ENCODE measurements at regions not wholly inside any gene's neighbourhood (a gene's known extent, or its start where the extent isn't known, plus 50 kb on each side); places are given as distances from the start of the nearest gene placed in this dataset.
"Not testable (repeated sequence)": the region's sequence is repeated elsewhere in the genome, so short reads cannot be mapped to it uniquely, and the experiment has no call there.

GRCh38 chr15:21018176-21018575 is 152.1 kb upstream of the POTEB2 start:
- not testable (repeated sequence) for DNase-seq

- not testable (repeated sequence) for DNase-seq
Measured at GRCh38 chr15:21017326-21017725, 151.2 kb upstream of the POTEB2 start.

GRCh38 chr15:21016589-21016988 is 150.5 kb upstream of the POTEB2 start:
- not testable (repeated sequence) for DNase-seq

GRCh38 chr15:21015171-21015570 is 149.1 kb upstream of the POTEB2 start:
- not testable (repeated sequence) for DNase-seq

GRCh38 chr15:21013308-21013707 is 147.2 kb upstream of the POTEB2 start:
- not testable (repeated sequence) for DNase-seq

- DNase-seq, result not testable (repeated sequence)
Measured at GRCh38 chr15:21009651-21010050, 143.5 kb upstream of the POTEB2 start.

- DNase-seq, result not testable (repeated sequence)
Measured at GRCh38 chr15:21003459-21003858, 137.3 kb upstream of the POTEB2 start.

- DNase-seq, result not testable (repeated sequence)
Measured at GRCh38 chr15:21001950-21002349, 135.8 kb upstream of the POTEB2 start.

GRCh38 chr15:20991691-20992090 is 125.6 kb upstream of the POTEB2 start:
- DNase-seq, result not testable (repeated sequence)

- DNase-seq, result not testable (repeated sequence)
Measured at GRCh38 chr15:20991253-20991652, 125.1 kb upstream of the POTEB2 start.

- not testable (repeated sequence) for DNase-seq
Measured at GRCh38 chr15:20986775-20987174, 120.7 kb upstream of the POTEB2 start.

- not testable (repeated sequence) for DNase-seq
Measured at GRCh38 chr15:20978057-20978456, 111.9 kb upstream of the POTEB2 start.

GRCh38 chr15:20972762-20973161 is 106.6 kb upstream of the POTEB2 start:
- not testable (repeated sequence) for DNase-seq

- DNase-seq, result not testable (repeated sequence)
Measured at GRCh38 chr15:20959299-20959698, 93.2 kb upstream of the POTEB2 start.

- DNase-seq, result not testable (repeated sequence)
Measured at GRCh38 chr15:20929322-20929721, 63.2 kb upstream of the POTEB2 start.

Measured in CD4-positive, alpha-beta T cell treated with Interleukin-4 for 1 hour (primary cell).